Astrocyte (in vitro differentiated cells and primary cell): ENCODE measurements at regions not wholly inside any gene's neighbourhood (a gene's known extent, or its start where the extent isn't known, plus 50 kb on each side); places are given as distances from the start of the nearest gene placed in this dataset.
A peak's percentile ranks its signal among the peaks of the same experiment; 100 is the strongest.

Experiments
- DNase-seq: peaks from one replicate; pipeline ENCODE4 v3.0.0-alpha.2; 2010; ENCODE audit warnings: low read depth
- FAIRE-seq: peaks from 2 replicates; lab custom pipeline; 2011; peaks lifted over from hg19 to GRCh38; lab: Jason Lieb, UNC
- H2AFZ ChIP-seq: 2 replicates; pipeline ENCODE4 v1.6.0; 2012; ENCODE audit warnings: low read depth, low read length, inconsistent platforms
- H3K27ac ChIP-seq: 2 replicates; pipeline ENCODE4 v1.5.1; 2011; ENCODE audit warnings: low read depth, low read length, inconsistent platforms
- H3K27me3 ChIP-seq: 2 replicates; pipeline ENCODE4 v1.6.0; 2011; ENCODE audit warnings: low read length, inconsistent platforms; ENCODE audit not compliant: insufficient read depth
- H3K36me3 ChIP-seq: 2 replicates; pipeline ENCODE4 v1.5.1; 2011; ENCODE audit warnings: low read length, inconsistent platforms; ENCODE audit not compliant: insufficient read depth
- H3K4me1 ChIP-seq: 2 replicates; pipeline ENCODE4 v1.5.1; 2011; ENCODE audit warnings: low read length, inconsistent platforms; ENCODE audit not compliant: insufficient read depth
- H3K4me2 ChIP-seq: 2 replicates; pipeline ENCODE4 v1.6.0; 2012; ENCODE audit warnings: low read length, inconsistent platforms
- H3K4me3 ChIP-seq: 2 replicates; pipeline ENCODE4 v1.5.1; 2011; ENCODE audit warnings: low read depth, mild to moderate bottlenecking, low read length, inconsistent platforms; ENCODE audit not compliant: insufficient read depth
- H3K79me2 ChIP-seq: 2 replicates; pipeline ENCODE4 v1.6.0; 2012; ENCODE audit warnings: mild to moderate bottlenecking, low read length, inconsistent platforms; ENCODE audit not compliant: insufficient read depth
- H3K9ac ChIP-seq: 2 replicates; pipeline ENCODE4 v1.6.0; 2012; ENCODE audit warnings: mild to moderate bottlenecking, low read length, inconsistent platforms
- H3K9me3 ChIP-seq: 2 replicates; pipeline ENCODE4 v1.5.1; 2012; ENCODE audit warnings: low read depth, mild to moderate bottlenecking, low read length, inconsistent platforms; ENCODE audit not compliant: insufficient read depth
- H4K20me1 ChIP-seq: 2 replicates; pipeline ENCODE4 v1.6.0; 2012; ENCODE audit warnings: low read length, inconsistent platforms; ENCODE audit not compliant: insufficient read depth
- H3K27ac Mint-ChIP-seq: one replicate; pipeline ENCODE4 v1.8.0; 2021; ENCODE audit warnings: mild to moderate bottlenecking, mixed read lengths; ENCODE audit not compliant: unreplicated experiment
- H3K27me3 Mint-ChIP-seq: one replicate; pipeline ENCODE4 v1.8.0; 2021; ENCODE audit warnings: low read depth, mixed read lengths; ENCODE audit not compliant: unreplicated experiment
- H3K36me3 Mint-ChIP-seq: one replicate; pipeline ENCODE4 v1.8.0; 2021; ENCODE audit warnings: low read depth, mixed read lengths; ENCODE audit not compliant: unreplicated experiment
- H3K4me1 Mint-ChIP-seq: one replicate; pipeline ENCODE4 v1.8.0; 2021; ENCODE audit warnings: low read depth, mixed read lengths; ENCODE audit not compliant: unreplicated experiment
- H3K4me3 Mint-ChIP-seq: one replicate; pipeline ENCODE4 v1.8.0; 2021; ENCODE audit warnings: mild to moderate bottlenecking, moderate library complexity, mixed read lengths; ENCODE audit not compliant: unreplicated experiment
- H3K9me3 Mint-ChIP-seq: one replicate; pipeline ENCODE4 v1.8.0; 2021; ENCODE audit warnings: mild to moderate bottlenecking, mixed read lengths; ENCODE audit not compliant: unreplicated experiment
- EZH2 ChIP-seq: IDR thresholded peaks from 2 replicates; pipeline ENCODE4 v1.6.1; 2012; ENCODE audit warnings: mild to moderate bottlenecking, low read length, inconsistent platforms; ENCODE audit not compliant: insufficient read depth
- TF ChIP-seq, protein P1 (sequence below): IDR thresholded peaks from 2 replicates; pipeline ENCODE4 v1.5.1; 2011; ENCODE audit warnings: low read depth, mild to moderate bottlenecking, inconsistent platforms, low read length, moderate library complexity; ENCODE audit not compliant: insufficient read depth

DNA sequence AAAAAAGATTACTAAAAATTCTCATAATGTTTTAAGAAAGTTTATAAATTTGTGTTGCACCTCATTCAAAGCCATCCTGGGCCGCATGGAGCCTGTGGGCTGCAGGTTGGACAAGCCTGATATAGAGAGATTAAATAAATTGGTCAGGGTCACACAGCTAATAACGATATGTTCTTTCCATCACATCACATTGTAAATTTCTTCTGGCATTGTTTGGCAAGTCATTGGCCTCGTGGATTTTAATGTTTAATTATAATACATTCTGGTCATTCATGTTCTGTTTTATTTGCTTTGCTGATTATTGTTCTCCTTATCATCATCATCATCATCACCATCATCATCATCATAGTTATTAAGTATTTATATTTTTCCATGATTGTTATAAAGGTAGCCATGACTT is 157.3 kb downstream of the DIO2 start:
- H3K4me2 ChIP-seq = no peak overlapping the region
- H3K9me3 ChIP-seq = no peaks in the 10 kb centered on the region
- no peaks in the 10 kb centered on the region for H3K27me3 ChIP-seq
- H2AFZ ChIP-seq = no peak overlapping the region
- no peaks in the 10 kb centered on the region for H3K4me1 ChIP-seq
- no peaks in the 10 kb centered on the region for H3K79me2 ChIP-seq
- no peaks in the 10 kb centered on the region for H4K20me1 ChIP-seq
- H3K9me3 Mint-ChIP-seq = peaks cover 1% of the 10 kb centered on the region
- no peak for TF ChIP-seq EZH2
- TF ChIP-seq, protein P1, sequence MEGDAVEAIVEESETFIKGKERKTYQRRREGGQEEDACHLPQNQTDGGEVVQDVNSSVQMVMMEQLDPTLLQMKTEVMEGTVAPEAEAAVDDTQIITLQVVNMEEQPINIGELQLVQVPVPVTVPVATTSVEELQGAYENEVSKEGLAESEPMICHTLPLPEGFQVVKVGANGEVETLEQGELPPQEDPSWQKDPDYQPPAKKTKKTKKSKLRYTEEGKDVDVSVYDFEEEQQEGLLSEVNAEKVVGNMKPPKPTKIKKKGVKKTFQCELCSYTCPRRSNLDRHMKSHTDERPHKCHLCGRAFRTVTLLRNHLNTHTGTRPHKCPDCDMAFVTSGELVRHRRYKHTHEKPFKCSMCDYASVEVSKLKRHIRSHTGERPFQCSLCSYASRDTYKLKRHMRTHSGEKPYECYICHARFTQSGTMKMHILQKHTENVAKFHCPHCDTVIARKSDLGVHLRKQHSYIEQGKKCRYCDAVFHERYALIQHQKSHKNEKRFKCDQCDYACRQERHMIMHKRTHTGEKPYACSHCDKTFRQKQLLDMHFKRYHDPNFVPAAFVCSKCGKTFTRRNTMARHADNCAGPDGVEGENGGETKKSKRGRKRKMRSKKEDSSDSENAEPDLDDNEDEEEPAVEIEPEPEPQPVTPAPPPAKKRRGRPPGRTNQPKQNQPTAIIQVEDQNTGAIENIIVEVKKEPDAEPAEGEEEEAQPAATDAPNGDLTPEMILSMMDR = no peak
- no peak overlapping the region for H3K27ac Mint-ChIP-seq
- H3K4me3 Mint-ChIP-seq = no peak overlapping the region
- H3K36me3 Mint-ChIP-seq = no peaks in the 10 kb centered on the region
- H3K4me3 ChIP-seq = no peak overlapping the region
- H3K36me3 ChIP-seq = no peaks in the 10 kb centered on the region
- DNase-seq = no peak
- H3K27me3 Mint-ChIP-seq = no peaks in the 10 kb centered on the region
- no peak overlapping the region for H3K9ac ChIP-seq
- FAIRE-seq = no peak
- no peak overlapping the region for H3K27ac ChIP-seq
- H3K4me1 Mint-ChIP-seq = peaks cover 2% of the 10 kb centered on the region

- Mint-ChIP-seq H3K9me3 (peaks cover 1% of the 10 kb centered on the region), H3K27ac (no peak overlapping the region), H3K4me1 (no peaks in the 10 kb centered on the region), H3K27me3 (no peaks in the 10 kb centered on the region), H3K36me3 (no peaks in the 10 kb centered on the region), H3K4me3 (no peak overlapping the region)
- Histone ChIP-seq H3K9me3 (no peaks in the 10 kb centered on the region), H3K27me3 (no peaks in the 10 kb centered on the region), H2AFZ (no peak overlapping the region), H3K79me2 (no peaks in the 10 kb centered on the region), H4K20me1 (no peaks in the 10 kb centered on the region), H3K9ac (no peak overlapping the region), H3K4me1 (no peaks in the 10 kb centered on the region), H3K4me2 (no peak overlapping the region), H3K36me3 (no peaks in the 10 kb centered on the region), H3K4me3 (no peak overlapping the region), H3K27ac (no peak overlapping the region)
- TF ChIP-seq EZH2 = no peak
- TF ChIP-seq, protein P1 = no peak
- FAIRE-seq (no peak), DNase-seq (peak; percentile 6)
These were observed 162.2 kb downstream of the DIO2 start for GRCh38 chr14:80049055-80049454.

DNA sequence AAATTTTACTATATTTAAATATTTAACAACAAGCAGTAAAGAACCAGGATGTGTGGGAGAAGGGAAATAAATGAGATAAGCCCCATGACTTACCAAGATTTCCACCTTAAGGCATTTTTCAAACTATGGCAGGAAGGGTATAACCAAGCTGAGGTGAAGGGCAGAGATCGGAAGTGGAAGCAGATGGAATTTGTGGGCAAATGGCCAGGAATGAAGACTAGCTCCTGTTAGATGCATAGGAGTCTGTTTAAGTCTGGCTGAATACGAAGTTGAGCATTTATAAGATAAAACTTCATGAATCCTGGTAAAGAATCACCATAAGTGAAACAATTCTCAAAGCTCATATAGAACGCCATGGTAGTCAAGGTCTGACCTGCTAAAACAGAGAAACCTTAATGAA is 163.5 kb downstream of the DIO2 start:
- Mint-ChIP-seq H3K4me1 (no peaks in the 10 kb centered on the region), H3K9me3 (peaks cover 1% of the 10 kb centered on the region), H3K27me3 (no peaks in the 10 kb centered on the region), H3K27ac (no peak overlapping the region), H3K36me3 (no peaks in the 10 kb centered on the region), H3K4me3 (no peak overlapping the region)
- H2AFZ ChIP-seq = no peak overlapping the region
- TF ChIP-seq, protein P1 = no peak
- TF ChIP-seq EZH2 = no peak
- H3K9me3 ChIP-seq = no peaks in the 10 kb centered on the region
- no peaks in the 10 kb centered on the region for H3K79me2 ChIP-seq
- no peaks in the 10 kb centered on the region for H4K20me1 ChIP-seq
- H3K4me2 ChIP-seq = no peak overlapping the region
- no peak overlapping the region for H3K9ac ChIP-seq
- DNase-seq = no peak
- no peaks in the 10 kb centered on the region for H3K4me1 ChIP-seq
- FAIRE-seq = no peak
- H3K36me3 ChIP-seq = no peaks in the 10 kb centered on the region
- H3K4me3 ChIP-seq = no peak overlapping the region
- H3K27ac ChIP-seq = no peak overlapping the region
- no peaks in the 10 kb centered on the region for H3K27me3 ChIP-seq
